ENCODE measurements at regions not wholly inside any gene's neighbourhood (a gene's known extent, or its start where the extent isn't known, plus 50 kb on each side); places are given as distances from the start of the nearest gene placed in this dataset.

DNA sequence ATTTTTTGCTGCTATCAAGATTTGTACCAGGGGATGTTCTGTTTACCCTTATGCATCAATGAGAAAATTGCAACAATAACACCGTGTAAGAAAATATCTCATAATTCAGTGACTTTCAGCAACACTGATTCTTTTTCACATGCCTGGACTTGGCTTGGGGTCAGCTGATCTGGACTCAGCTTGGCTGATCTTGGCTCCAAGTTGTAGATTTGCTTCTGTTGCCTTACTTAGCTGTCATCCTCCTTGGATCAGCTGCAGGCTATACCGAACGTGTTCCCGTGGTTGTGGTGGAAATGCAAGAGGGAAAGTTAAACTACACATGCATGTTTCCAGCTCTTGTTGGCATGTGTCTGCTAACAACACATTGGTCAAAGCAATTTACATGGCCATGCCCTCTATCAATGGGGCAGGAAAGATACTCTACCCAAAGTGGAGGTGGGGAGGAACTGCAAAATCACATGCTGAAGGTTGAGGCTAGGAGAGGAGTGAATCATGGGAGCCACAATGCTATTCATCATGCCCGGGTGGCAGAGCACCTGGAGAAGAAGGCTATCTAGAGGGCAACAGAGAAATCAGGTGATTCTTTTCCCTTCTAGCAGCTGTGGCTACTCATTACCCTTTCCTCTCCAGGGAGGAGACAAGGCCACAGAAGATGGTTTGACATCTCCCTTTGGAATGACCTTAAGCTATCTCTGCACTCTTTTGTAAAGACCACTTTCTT is 1276.3 kb upstream of the AUTS2 start:
- TF ChIP-seq, protein P1, sequence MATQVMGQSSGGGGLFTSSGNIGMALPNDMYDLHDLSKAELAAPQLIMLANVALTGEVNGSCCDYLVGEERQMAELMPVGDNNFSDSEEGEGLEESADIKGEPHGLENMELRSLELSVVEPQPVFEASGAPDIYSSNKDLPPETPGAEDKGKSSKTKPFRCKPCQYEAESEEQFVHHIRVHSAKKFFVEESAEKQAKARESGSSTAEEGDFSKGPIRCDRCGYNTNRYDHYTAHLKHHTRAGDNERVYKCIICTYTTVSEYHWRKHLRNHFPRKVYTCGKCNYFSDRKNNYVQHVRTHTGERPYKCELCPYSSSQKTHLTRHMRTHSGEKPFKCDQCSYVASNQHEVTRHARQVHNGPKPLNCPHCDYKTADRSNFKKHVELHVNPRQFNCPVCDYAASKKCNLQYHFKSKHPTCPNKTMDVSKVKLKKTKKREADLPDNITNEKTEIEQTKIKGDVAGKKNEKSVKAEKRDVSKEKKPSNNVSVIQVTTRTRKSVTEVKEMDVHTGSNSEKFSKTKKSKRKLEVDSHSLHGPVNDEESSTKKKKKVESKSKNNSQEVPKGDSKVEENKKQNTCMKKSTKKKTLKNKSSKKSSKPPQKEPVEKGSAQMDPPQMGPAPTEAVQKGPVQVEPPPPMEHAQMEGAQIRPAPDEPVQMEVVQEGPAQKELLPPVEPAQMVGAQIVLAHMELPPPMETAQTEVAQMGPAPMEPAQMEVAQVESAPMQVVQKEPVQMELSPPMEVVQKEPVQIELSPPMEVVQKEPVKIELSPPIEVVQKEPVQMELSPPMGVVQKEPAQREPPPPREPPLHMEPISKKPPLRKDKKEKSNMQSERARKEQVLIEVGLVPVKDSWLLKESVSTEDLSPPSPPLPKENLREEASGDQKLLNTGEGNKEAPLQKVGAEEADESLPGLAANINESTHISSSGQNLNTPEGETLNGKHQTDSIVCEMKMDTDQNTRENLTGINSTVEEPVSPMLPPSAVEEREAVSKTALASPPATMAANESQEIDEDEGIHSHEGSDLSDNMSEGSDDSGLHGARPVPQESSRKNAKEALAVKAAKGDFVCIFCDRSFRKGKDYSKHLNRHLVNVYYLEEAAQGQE (IDR thresholded peaks at IDR 0.05; ENCODE audit: insufficient read depth in 1 of 2, low read depth in 2 of 2, low read length in 2 of 2) = no peak
- TF ChIP-seq POLR2AphosphoS5 (IDR thresholded peaks at IDR 0.05; ENCODE audit: low read depth, low read length) = no peak

Measured in PFSK-1 (cell line).